ENCODE measurements at regions not wholly inside any gene's neighbourhood (a gene's known extent, or its start where the extent isn't known, plus 50 kb on each side); places are given as distances from the start of the nearest gene placed in this dataset.
A peak's percentile ranks its signal among the peaks of the same experiment; 100 is the strongest.

DNA sequence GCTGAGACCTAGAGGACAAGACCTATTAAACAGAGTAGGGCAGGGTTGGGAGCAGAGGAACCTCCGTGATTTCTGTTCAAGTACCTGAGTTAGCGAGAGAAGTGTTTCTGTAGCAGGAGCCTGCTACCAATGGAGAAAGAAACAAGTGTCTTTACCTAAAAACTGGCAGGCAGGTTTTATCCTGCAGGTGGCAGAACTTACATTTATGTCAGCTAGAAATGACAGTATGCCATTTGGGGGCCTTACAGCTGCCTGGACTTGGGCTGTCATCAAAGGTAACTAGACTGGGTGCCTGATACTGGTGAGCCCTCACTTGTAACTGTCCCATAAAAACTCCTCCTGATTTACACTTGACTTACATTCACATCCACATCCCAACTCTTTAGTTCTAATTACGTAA, 185.3 kb upstream of the MIR17HG start:
- no peak for TF ChIP-seq POLR2AphosphoS5 (IDR thresholded peaks at IDR 0.05; ENCODE audit: low read depth)
- TF ChIP-seq, protein P1, sequence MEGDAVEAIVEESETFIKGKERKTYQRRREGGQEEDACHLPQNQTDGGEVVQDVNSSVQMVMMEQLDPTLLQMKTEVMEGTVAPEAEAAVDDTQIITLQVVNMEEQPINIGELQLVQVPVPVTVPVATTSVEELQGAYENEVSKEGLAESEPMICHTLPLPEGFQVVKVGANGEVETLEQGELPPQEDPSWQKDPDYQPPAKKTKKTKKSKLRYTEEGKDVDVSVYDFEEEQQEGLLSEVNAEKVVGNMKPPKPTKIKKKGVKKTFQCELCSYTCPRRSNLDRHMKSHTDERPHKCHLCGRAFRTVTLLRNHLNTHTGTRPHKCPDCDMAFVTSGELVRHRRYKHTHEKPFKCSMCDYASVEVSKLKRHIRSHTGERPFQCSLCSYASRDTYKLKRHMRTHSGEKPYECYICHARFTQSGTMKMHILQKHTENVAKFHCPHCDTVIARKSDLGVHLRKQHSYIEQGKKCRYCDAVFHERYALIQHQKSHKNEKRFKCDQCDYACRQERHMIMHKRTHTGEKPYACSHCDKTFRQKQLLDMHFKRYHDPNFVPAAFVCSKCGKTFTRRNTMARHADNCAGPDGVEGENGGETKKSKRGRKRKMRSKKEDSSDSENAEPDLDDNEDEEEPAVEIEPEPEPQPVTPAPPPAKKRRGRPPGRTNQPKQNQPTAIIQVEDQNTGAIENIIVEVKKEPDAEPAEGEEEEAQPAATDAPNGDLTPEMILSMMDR (conservative IDR thresholded peaks at IDR 0.05; ENCODE audit: low read depth in 2 of 2): peak; percentile 51 to 68
- no peak for TF ChIP-seq JUNB (IDR thresholded peaks at IDR 0.05; ENCODE audit: unreplicated experiment)
- TF ChIP-seq, protein P2, sequence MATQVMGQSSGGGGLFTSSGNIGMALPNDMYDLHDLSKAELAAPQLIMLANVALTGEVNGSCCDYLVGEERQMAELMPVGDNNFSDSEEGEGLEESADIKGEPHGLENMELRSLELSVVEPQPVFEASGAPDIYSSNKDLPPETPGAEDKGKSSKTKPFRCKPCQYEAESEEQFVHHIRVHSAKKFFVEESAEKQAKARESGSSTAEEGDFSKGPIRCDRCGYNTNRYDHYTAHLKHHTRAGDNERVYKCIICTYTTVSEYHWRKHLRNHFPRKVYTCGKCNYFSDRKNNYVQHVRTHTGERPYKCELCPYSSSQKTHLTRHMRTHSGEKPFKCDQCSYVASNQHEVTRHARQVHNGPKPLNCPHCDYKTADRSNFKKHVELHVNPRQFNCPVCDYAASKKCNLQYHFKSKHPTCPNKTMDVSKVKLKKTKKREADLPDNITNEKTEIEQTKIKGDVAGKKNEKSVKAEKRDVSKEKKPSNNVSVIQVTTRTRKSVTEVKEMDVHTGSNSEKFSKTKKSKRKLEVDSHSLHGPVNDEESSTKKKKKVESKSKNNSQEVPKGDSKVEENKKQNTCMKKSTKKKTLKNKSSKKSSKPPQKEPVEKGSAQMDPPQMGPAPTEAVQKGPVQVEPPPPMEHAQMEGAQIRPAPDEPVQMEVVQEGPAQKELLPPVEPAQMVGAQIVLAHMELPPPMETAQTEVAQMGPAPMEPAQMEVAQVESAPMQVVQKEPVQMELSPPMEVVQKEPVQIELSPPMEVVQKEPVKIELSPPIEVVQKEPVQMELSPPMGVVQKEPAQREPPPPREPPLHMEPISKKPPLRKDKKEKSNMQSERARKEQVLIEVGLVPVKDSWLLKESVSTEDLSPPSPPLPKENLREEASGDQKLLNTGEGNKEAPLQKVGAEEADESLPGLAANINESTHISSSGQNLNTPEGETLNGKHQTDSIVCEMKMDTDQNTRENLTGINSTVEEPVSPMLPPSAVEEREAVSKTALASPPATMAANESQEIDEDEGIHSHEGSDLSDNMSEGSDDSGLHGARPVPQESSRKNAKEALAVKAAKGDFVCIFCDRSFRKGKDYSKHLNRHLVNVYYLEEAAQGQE (IDR thresholded peaks at IDR 0.05; ENCODE audit: unreplicated experiment): no peak
- no peak for TF ChIP-seq CREB1 (CRISPR knock-in tag; IDR thresholded peaks at IDR 0.05; ENCODE audit: low read depth)

Data from GM23338 (cell line).